Astrocyte (in vitro differentiated cells and primary cell): ENCODE measurements at regions not wholly inside any gene's neighbourhood (a gene's known extent, or its start where the extent isn't known, plus 50 kb on each side); places are given as distances from the start of the nearest gene placed in this dataset.

ENCODE experiments used
- DNase-seq: peaks from one replicate; pipeline ENCODE4 v3.0.0-alpha.2; 2010; ENCODE audit warnings: low read depth
- FAIRE-seq: peaks from 2 replicates; lab custom pipeline; 2011; peaks lifted over from hg19 to GRCh38; lab: Jason Lieb, UNC
- H2AFZ ChIP-seq: 2 replicates; pipeline ENCODE4 v1.6.0; 2012; ENCODE audit warnings: low read depth, low read length, inconsistent platforms
- H3K27ac ChIP-seq: 2 replicates; pipeline ENCODE4 v1.5.1; 2011; ENCODE audit warnings: low read depth, low read length, inconsistent platforms
- H3K27me3 ChIP-seq: 2 replicates; pipeline ENCODE4 v1.6.0; 2011; ENCODE audit warnings: low read length, inconsistent platforms; ENCODE audit not compliant: insufficient read depth
- H3K36me3 ChIP-seq: 2 replicates; pipeline ENCODE4 v1.5.1; 2011; ENCODE audit warnings: low read length, inconsistent platforms; ENCODE audit not compliant: insufficient read depth
- H3K4me1 ChIP-seq: 2 replicates; pipeline ENCODE4 v1.5.1; 2011; ENCODE audit warnings: low read length, inconsistent platforms; ENCODE audit not compliant: insufficient read depth
- H3K4me2 ChIP-seq: 2 replicates; pipeline ENCODE4 v1.6.0; 2012; ENCODE audit warnings: low read length, inconsistent platforms
- H3K4me3 ChIP-seq: 2 replicates; pipeline ENCODE4 v1.5.1; 2011; ENCODE audit warnings: low read depth, mild to moderate bottlenecking, low read length, inconsistent platforms; ENCODE audit not compliant: insufficient read depth
- H3K79me2 ChIP-seq: 2 replicates; pipeline ENCODE4 v1.6.0; 2012; ENCODE audit warnings: mild to moderate bottlenecking, low read length, inconsistent platforms; ENCODE audit not compliant: insufficient read depth
- H3K9ac ChIP-seq: 2 replicates; pipeline ENCODE4 v1.6.0; 2012; ENCODE audit warnings: mild to moderate bottlenecking, low read length, inconsistent platforms
- H3K9me3 ChIP-seq: 2 replicates; pipeline ENCODE4 v1.5.1; 2012; ENCODE audit warnings: low read depth, mild to moderate bottlenecking, low read length, inconsistent platforms; ENCODE audit not compliant: insufficient read depth
- H4K20me1 ChIP-seq: 2 replicates; pipeline ENCODE4 v1.6.0; 2012; ENCODE audit warnings: low read length, inconsistent platforms; ENCODE audit not compliant: insufficient read depth
- H3K27ac Mint-ChIP-seq: one replicate; pipeline ENCODE4 v1.8.0; 2021; ENCODE audit warnings: mild to moderate bottlenecking, mixed read lengths; ENCODE audit not compliant: unreplicated experiment
- H3K27me3 Mint-ChIP-seq: one replicate; pipeline ENCODE4 v1.8.0; 2021; ENCODE audit warnings: low read depth, mixed read lengths; ENCODE audit not compliant: unreplicated experiment
- H3K36me3 Mint-ChIP-seq: one replicate; pipeline ENCODE4 v1.8.0; 2021; ENCODE audit warnings: low read depth, mixed read lengths; ENCODE audit not compliant: unreplicated experiment
- H3K4me1 Mint-ChIP-seq: one replicate; pipeline ENCODE4 v1.8.0; 2021; ENCODE audit warnings: low read depth, mixed read lengths; ENCODE audit not compliant: unreplicated experiment
- H3K4me3 Mint-ChIP-seq: one replicate; pipeline ENCODE4 v1.8.0; 2021; ENCODE audit warnings: mild to moderate bottlenecking, moderate library complexity, mixed read lengths; ENCODE audit not compliant: unreplicated experiment
- H3K9me3 Mint-ChIP-seq: one replicate; pipeline ENCODE4 v1.8.0; 2021; ENCODE audit warnings: mild to moderate bottlenecking, mixed read lengths; ENCODE audit not compliant: unreplicated experiment
- CTCF ChIP-seq: IDR thresholded peaks from 2 replicates; pipeline ENCODE4 v1.5.1; 2011; ENCODE audit warnings: low read depth, mild to moderate bottlenecking, inconsistent platforms, low read length, moderate library complexity; ENCODE audit not compliant: insufficient read depth
- EZH2 ChIP-seq: IDR thresholded peaks from 2 replicates; pipeline ENCODE4 v1.6.1; 2012; ENCODE audit warnings: mild to moderate bottlenecking, low read length, inconsistent platforms; ENCODE audit not compliant: insufficient read depth

- peak overlapping the region; percentile 94 for H3K4me2 ChIP-seq
- FAIRE-seq (no peak), DNase-seq (no peak)
- peak overlapping the region; percentile 86 for H3K27ac Mint-ChIP-seq
- no peaks in the 10 kb centered on the region for H4K20me1 ChIP-seq
- H3K27me3 ChIP-seq: no peaks in the 10 kb centered on the region
- H3K9me3 Mint-ChIP-seq: peaks cover 5% of the 10 kb centered on the region
- H3K4me3 Mint-ChIP-seq: peak overlapping the region; percentile 76
- peaks cover 2% of the 10 kb centered on the region for H3K27me3 Mint-ChIP-seq
- H3K36me3 Mint-ChIP-seq: peaks cover 2% of the 10 kb centered on the region
- H3K27ac ChIP-seq: no peak overlapping the region
- H3K79me2 ChIP-seq: no peaks in the 10 kb centered on the region
- H3K9me3 ChIP-seq: peaks cover 9% of the 10 kb centered on the region
- peak overlapping the region; percentile 85 for H2AFZ ChIP-seq
- H3K9ac ChIP-seq: peak overlapping the region; percentile 74
- peaks cover 10% of the 10 kb centered on the region for H3K4me1 ChIP-seq
- peaks cover 5% of the 10 kb centered on the region for H3K4me1 Mint-ChIP-seq
- TF ChIP-seq CTCF (no peak), EZH2 (no peak)
- H3K4me3 ChIP-seq: peak overlapping the region; percentile 55
- H3K36me3 ChIP-seq: no peaks in the 10 kb centered on the region
These were observed 174.2 kb upstream of the IER5L start for GRCh38 chr9:129352146-129352865.

GRCh38 chr9:129351642-129352145 is 173.6 kb upstream of the IER5L start:
- Histone ChIP-seq H3K27me3 (no peaks in the 10 kb centered on the region), H3K4me1 (peaks cover 10% of the 10 kb centered on the region), H3K9me3 (peaks cover 9% of the 10 kb centered on the region), H3K36me3 (no peaks in the 10 kb centered on the region), H3K4me3 (peak overlapping the region; percentile 55), H2AFZ (peak overlapping the region; percentile 85), H3K27ac (peak overlapping the region; percentile 12), H3K9ac (peak overlapping the region; percentile 74), H4K20me1 (no peaks in the 10 kb centered on the region), H3K79me2 (no peaks in the 10 kb centered on the region), H3K4me2 (peak overlapping the region; percentile 94)
- H3K9me3 Mint-ChIP-seq: peaks cover 5% of the 10 kb centered on the region
- H3K4me1 Mint-ChIP-seq: peaks cover 5% of the 10 kb centered on the region
- no peak for DNase-seq
- TF ChIP-seq EZH2: no peak
- TF ChIP-seq CTCF: no peak
- peak overlapping the region; percentile 86 for H3K27ac Mint-ChIP-seq
- peaks cover 2% of the 10 kb centered on the region for H3K36me3 Mint-ChIP-seq
- H3K27me3 Mint-ChIP-seq: peaks cover 2% of the 10 kb centered on the region
- peak overlapping the region; percentile 76 for H3K4me3 Mint-ChIP-seq
- FAIRE-seq: no peak

- H3K4me1 Mint-ChIP-seq: peaks cover 5% of the 10 kb centered on the region
- H3K9ac ChIP-seq: peak overlapping the region; percentile 6
- FAIRE-seq: no peak
These were observed 173.1 kb upstream of the IER5L start for GRCh38 chr9:129351058-129351641.

More at GRCh38 chr9:129351058-129351641, 173.1 kb upstream of the IER5L start:
- peaks cover 2% of the 10 kb centered on the region for H3K36me3 Mint-ChIP-seq
- Histone ChIP-seq H3K4me1 (peaks cover 10% of the 10 kb centered on the region), H3K36me3 (no peaks in the 10 kb centered on the region), H4K20me1 (no peaks in the 10 kb centered on the region), H2AFZ (no peak overlapping the region), H3K9me3 (peaks cover 9% of the 10 kb centered on the region), H3K27me3 (no peaks in the 10 kb centered on the region), H3K4me2 (peak overlapping the region; percentile 94), H3K79me2 (no peaks in the 10 kb centered on the region), H3K27ac (no peak overlapping the region), H3K4me3 (no peak overlapping the region)
- H3K27me3 Mint-ChIP-seq: peaks cover 2% of the 10 kb centered on the region
- DNase-seq: no peak
- no peak overlapping the region for H3K27ac Mint-ChIP-seq
- H3K4me3 Mint-ChIP-seq: no peak overlapping the region
- H3K9me3 Mint-ChIP-seq: peaks cover 5% of the 10 kb centered on the region
- TF ChIP-seq EZH2: no peak
- no peak for TF ChIP-seq CTCF
